Activated B cell treated with CpG ODN at 0.5 μM for 24 hours (primary cell): ENCODE measurements at regions not wholly inside any gene's neighbourhood (a gene's known extent, or its start where the extent isn't known, plus 50 kb on each side); places are given as distances from the start of the nearest gene placed in this dataset.

ENCODE experiments used
- ATAC-seq: fragments of 200-7000 bp; cut with Tn5 transposase; one replicate; pipeline ENCODE4 v1.10.0; 2021; ENCODE audit warnings: low read depth, mild to moderate bottlenecking, moderate library complexity
- CTCF ChIA-PET: fragments of 350-600 bp; sonication (Branson Sonifier 250); formaldehyde crosslinking; loops from one replicate; lab custom pipeline; 2021; ENCODE audit warnings: antibody characterized with exemption; lab: Charles Lee
- POLR2A ChIA-PET: fragments of 350-600 bp; sonication (Branson Sonifier 250); formaldehyde crosslinking; loops from one replicate; lab custom pipeline; 2021; ENCODE audit warnings: antibody characterized with exemption; lab: Charles Lee
- DNase-seq: peaks from one replicate; pipeline ENCODE4 v3.0.0; 2022
- H3K27ac Mint-ChIP-seq: one replicate; pipeline ENCODE4 v1.8.0; 2020; ENCODE audit warnings: mixed read lengths
- H3K27me3 Mint-ChIP-seq: one replicate; pipeline ENCODE4 v1.8.0; 2021; ENCODE audit warnings: mixed read lengths
- H3K36me3 Mint-ChIP-seq: one replicate; pipeline ENCODE4 v1.8.0; 2021; ENCODE audit warnings: low read depth, mixed read lengths
- H3K4me1 Mint-ChIP-seq: one replicate; pipeline ENCODE4 v1.8.0; 2021; ENCODE audit warnings: mixed read lengths
- H3K4me3 Mint-ChIP-seq: one replicate; pipeline ENCODE4 v1.8.0; 2020; ENCODE audit warnings: mild to moderate bottlenecking, mixed read lengths
- H3K9me3 Mint-ChIP-seq: one replicate; pipeline ENCODE4 v1.8.0; 2020; ENCODE audit warnings: mixed read lengths
- CTCF ChIP-seq: fragments of 200-600 bp; IDR thresholded peaks from one replicate; pipeline ENCODE4 v1.8.0; 2022; ENCODE audit warnings: antibody characterized with exemption, mild to moderate bottlenecking
- intact Hi-C: fragments of 100-400 bp; cut with micrococcal nuclease; formaldehyde crosslinking; loops from one replicate; pipeline ENCODE4 v1.15.1; 2024

GRCh38 chr21:17044696-17045095 is 468.1 kb upstream of the CXADR start:
- ChIA-PET CTCF (no interaction called here), POLR2A (no interaction called here)
- ATAC-seq (no peak), DNase-seq (no peak)
- TF ChIP-seq CTCF, result no peak
- H3K27me3 Mint-ChIP-seq, result no peaks in the 10 kb centered on the region
- no peak overlapping the region for H3K4me3 Mint-ChIP-seq
- H3K36me3 Mint-ChIP-seq, result no peaks in the 10 kb centered on the region
- intact Hi-C loops, result no loop called here
- no peaks in the 10 kb centered on the region for H3K4me1 Mint-ChIP-seq
- no peak overlapping the region for H3K27ac Mint-ChIP-seq
- H3K9me3 Mint-ChIP-seq, result peaks cover 13% of the 10 kb centered on the region

- intact Hi-C loops, result no loop called here
- no peaks in the 10 kb centered on the region for H3K36me3 Mint-ChIP-seq
- no peak for ATAC-seq
- no peak for TF ChIP-seq CTCF
- CTCF ChIA-PET, result no interaction called here
- no peak overlapping the region for H3K27ac Mint-ChIP-seq
- POLR2A ChIA-PET, result no interaction called here
- H3K27me3 Mint-ChIP-seq, result no peaks in the 10 kb centered on the region
- H3K9me3 Mint-ChIP-seq, result peaks cover 13% of the 10 kb centered on the region
- no peaks in the 10 kb centered on the region for H3K4me1 Mint-ChIP-seq
- no peak for DNase-seq
- no peak overlapping the region for H3K4me3 Mint-ChIP-seq
Measured at GRCh38 chr21:17045214-17045853, 467.5 kb upstream of the CXADR start.

- TF ChIP-seq CTCF, result no peak
- intact Hi-C loops, result no loop called here
- Mint-ChIP-seq H3K9me3 (peaks cover 6% of the 10 kb centered on the region), H3K4me3 (no peak overlapping the region), H3K4me1 (no peaks in the 10 kb centered on the region), H3K36me3 (no peaks in the 10 kb centered on the region), H3K27ac (no peak overlapping the region), H3K27me3 (no peaks in the 10 kb centered on the region)
- ATAC-seq (no peak), DNase-seq (no peak)
- POLR2A ChIA-PET, result no interaction called here
- CTCF ChIA-PET, result no interaction called here
Measured at GRCh38 chr21:17048974-17049373, 463.9 kb upstream of the CXADR start.

GRCh38 chr21:17050156-17050555 is 462.7 kb upstream of the CXADR start:
- CTCF ChIA-PET, result no interaction called here
- H3K4me1 Mint-ChIP-seq, result no peaks in the 10 kb centered on the region
- intact Hi-C loops, result no loop called here
- POLR2A ChIA-PET, result no interaction called here
- H3K4me3 Mint-ChIP-seq, result no peak overlapping the region
- H3K9me3 Mint-ChIP-seq, result peaks cover 6% of the 10 kb centered on the region
- H3K36me3 Mint-ChIP-seq, result no peaks in the 10 kb centered on the region
- TF ChIP-seq CTCF, result no peak
- DNase-seq (no peak), ATAC-seq (no peak)
- H3K27ac Mint-ChIP-seq, result no peak overlapping the region
- no peaks in the 10 kb centered on the region for H3K27me3 Mint-ChIP-seq

- no peaks in the 10 kb centered on the region for H3K27me3 Mint-ChIP-seq
- ATAC-seq (no peak), DNase-seq (no peak)
- CTCF ChIA-PET, result no interaction called here
- intact Hi-C loops, result no loop called here
- H3K27ac Mint-ChIP-seq, result no peak overlapping the region
- H3K4me3 Mint-ChIP-seq, result no peak overlapping the region
- H3K4me1 Mint-ChIP-seq, result no peaks in the 10 kb centered on the region
- H3K36me3 Mint-ChIP-seq, result no peaks in the 10 kb centered on the region
- no peak for TF ChIP-seq CTCF
- H3K9me3 Mint-ChIP-seq, result peaks cover 6% of the 10 kb centered on the region
- POLR2A ChIA-PET, result no interaction called here
Measured at GRCh38 chr21:17050646-17051045, 462.2 kb upstream of the CXADR start.
